SK-N-SH treated with all-trans-retinoic acid at 6 μM for 48 hours (cell line): ENCODE measurements at regions not wholly inside any gene's neighbourhood (a gene's known extent, or its start where the extent isn't known, plus 50 kb on each side); places are given as distances from the start of the nearest gene placed in this dataset.

Source experiments
- ATAC-seq: fragments of 200-7000 bp; cut with Tn5 transposase; 3 replicates; pipeline ENCODE4 v1.9.1; 2020; ENCODE audit warnings: mild to moderate bottlenecking, moderate library complexity
- ARNTL ChIP-seq: fragments of 450-650 bp; formaldehyde crosslinking; IDR thresholded peaks from 2 replicates; pipeline ENCODE4 v1.5.0; 2020; ENCODE audit warnings: low read depth, mild to moderate bottlenecking, moderate library complexity, borderline replicate concordance
- BACH2 ChIP-seq: fragments of 250-450 bp; sonication (Bioruptor Pico); IDR thresholded peaks from 2 replicates; pipeline ENCODE4 v1.9.0; 2021; ENCODE audit warnings: mild to moderate bottlenecking, borderline replicate concordance
- ESRRG ChIP-seq: fragments of 250-450 bp; sonication (Bioruptor Pico); IDR thresholded peaks from 2 replicates; pipeline ENCODE4 v1.6.1; 2021; ENCODE audit warnings: mild to moderate bottlenecking
- OSR1 ChIP-seq: fragments of 250-450 bp; sonication (Bioruptor Pico); IDR thresholded peaks from 2 replicates; pipeline ENCODE4 v1.8.0; 2022; ENCODE audit warnings: moderate library complexity, mild to moderate bottlenecking, inconsistent platforms
- PPARA ChIP-seq: fragments of 250-450 bp; sonication (Bioruptor Pico); IDR thresholded peaks from 2 replicates; pipeline ENCODE4 v1.5.0; 2020; ENCODE audit warnings: mild to moderate bottlenecking, borderline replicate concordance
- RARB ChIP-seq: fragments of 250-450 bp; sonication (Bioruptor Pico); IDR thresholded peaks from 2 replicates; pipeline ENCODE4 v1.8.0; 2021; ENCODE audit warnings: mild to moderate bottlenecking, moderate library complexity
- SNAI2 ChIP-seq: fragments of 250-450 bp; sonication (Bioruptor Pico); IDR thresholded peaks from 2 replicates; pipeline ENCODE4 v1.5.0; 2020; ENCODE audit warnings: mild to moderate bottlenecking, moderate library complexity
- TCF4 ChIP-seq: fragments of 250-450 bp; sonication (Bioruptor Pico); IDR thresholded peaks from 2 replicates; pipeline ENCODE4 v1.8.0; 2021; ENCODE audit warnings: mild to moderate bottlenecking, moderate library complexity, borderline replicate concordance
- TOX ChIP-seq: fragments of 250-450 bp; sonication (Bioruptor Pico); IDR thresholded peaks from 2 replicates; pipeline ENCODE4 v1.8.0; 2021; ENCODE audit warnings: mild to moderate bottlenecking, moderate library complexity, borderline replicate concordance
- ZFP3 ChIP-seq: fragments of 250-450 bp; sonication (Bioruptor Pico); IDR thresholded peaks from 2 replicates; pipeline ENCODE4 v1.5.0; 2020; ENCODE audit warnings: mild to moderate bottlenecking, moderate library complexity
- ZFP30 ChIP-seq: fragments of 450-650 bp; formaldehyde crosslinking; IDR thresholded peaks from 2 replicates; pipeline ENCODE4 v1.5.0; 2022; ENCODE audit warnings: mild to moderate bottlenecking, moderate library complexity
- ZNF70 ChIP-seq: fragments of 450-650 bp; formaldehyde crosslinking; IDR thresholded peaks from 2 replicates; pipeline ENCODE4 v1.5.0; 2020; ENCODE audit warnings: mild to moderate bottlenecking, moderate library complexity
- ZNF8 ChIP-seq: fragments of 450-650 bp; formaldehyde crosslinking; IDR thresholded peaks from 2 replicates; pipeline ENCODE4 v1.5.0; 2020; ENCODE audit warnings: mild to moderate bottlenecking, moderate library complexity
- TF ChIP-seq, protein P1 (sequence below): fragments of 250-450 bp; sonication (Bioruptor Pico); IDR thresholded peaks from 2 replicates; pipeline ENCODE4 v1.5.0; 2020; ENCODE audit warnings: mild to moderate bottlenecking, moderate library complexity
- TF ChIP-seq, protein P2 (sequence below): fragments of 250-450 bp; sonication (Bioruptor Pico); IDR thresholded peaks from 2 replicates; pipeline ENCODE4 v1.8.0; 2020; ENCODE audit warnings: mild to moderate bottlenecking, moderate library complexity, borderline replicate concordance
- TF ChIP-seq, protein P3 (sequence below): fragments of 250-450 bp; sonication (Bioruptor Pico); IDR thresholded peaks from 2 replicates; pipeline ENCODE4 v1.5.1; 2021; ENCODE audit warnings: mild to moderate bottlenecking, moderate library complexity
- TF ChIP-seq, protein P4 (sequence below): fragments of 250-450 bp; sonication (Bioruptor Pico); IDR thresholded peaks from 2 replicates; pipeline ENCODE4 v1.5.1; 2020; ENCODE audit warnings: low read depth, mild to moderate bottlenecking, moderate library complexity

DNA sequence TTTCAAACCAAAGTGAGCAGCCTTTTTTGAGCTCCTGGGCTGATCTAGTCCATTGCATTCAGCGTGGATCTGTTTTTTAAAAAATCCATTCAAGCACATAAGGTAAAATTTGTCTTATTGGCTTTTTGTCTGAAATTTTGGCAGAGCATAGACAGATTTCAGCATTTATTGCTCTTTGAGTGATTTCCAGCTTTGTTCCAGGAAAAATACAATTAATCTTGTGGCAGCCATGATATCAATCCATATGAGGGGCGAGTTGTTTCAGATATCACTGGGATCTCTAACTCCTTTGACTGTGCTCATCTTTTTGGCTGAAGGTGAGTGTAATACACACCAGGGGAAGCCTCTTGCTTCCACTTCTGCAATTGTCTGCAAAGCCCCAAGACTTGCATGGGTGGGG is 523.9 kb downstream of the SLC4A3 start (continued):
- TF ChIP-seq, protein P1, sequence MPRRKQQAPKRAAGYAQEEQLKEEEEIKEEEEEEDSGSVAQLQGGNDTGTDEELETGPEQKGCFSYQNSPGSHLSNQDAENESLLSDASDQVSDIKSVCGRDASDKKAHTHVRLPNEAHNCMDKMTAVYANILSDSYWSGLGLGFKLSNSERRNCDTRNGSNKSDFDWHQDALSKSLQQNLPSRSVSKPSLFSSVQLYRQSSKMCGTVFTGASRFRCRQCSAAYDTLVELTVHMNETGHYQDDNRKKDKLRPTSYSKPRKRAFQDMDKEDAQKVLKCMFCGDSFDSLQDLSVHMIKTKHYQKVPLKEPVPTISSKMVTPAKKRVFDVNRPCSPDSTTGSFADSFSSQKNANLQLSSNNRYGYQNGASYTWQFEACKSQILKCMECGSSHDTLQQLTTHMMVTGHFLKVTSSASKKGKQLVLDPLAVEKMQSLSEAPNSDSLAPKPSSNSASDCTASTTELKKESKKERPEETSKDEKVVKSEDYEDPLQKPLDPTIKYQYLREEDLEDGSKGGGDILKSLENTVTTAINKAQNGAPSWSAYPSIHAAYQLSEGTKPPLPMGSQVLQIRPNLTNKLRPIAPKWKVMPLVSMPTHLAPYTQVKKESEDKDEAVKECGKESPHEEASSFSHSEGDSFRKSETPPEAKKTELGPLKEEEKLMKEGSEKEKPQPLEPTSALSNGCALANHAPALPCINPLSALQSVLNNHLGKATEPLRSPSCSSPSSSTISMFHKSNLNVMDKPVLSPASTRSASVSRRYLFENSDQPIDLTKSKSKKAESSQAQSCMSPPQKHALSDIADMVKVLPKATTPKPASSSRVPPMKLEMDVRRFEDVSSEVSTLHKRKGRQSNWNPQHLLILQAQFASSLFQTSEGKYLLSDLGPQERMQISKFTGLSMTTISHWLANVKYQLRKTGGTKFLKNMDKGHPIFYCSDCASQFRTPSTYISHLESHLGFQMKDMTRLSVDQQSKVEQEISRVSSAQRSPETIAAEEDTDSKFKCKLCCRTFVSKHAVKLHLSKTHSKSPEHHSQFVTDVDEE (CRISPR knock-in tag), result no peak

DNA sequence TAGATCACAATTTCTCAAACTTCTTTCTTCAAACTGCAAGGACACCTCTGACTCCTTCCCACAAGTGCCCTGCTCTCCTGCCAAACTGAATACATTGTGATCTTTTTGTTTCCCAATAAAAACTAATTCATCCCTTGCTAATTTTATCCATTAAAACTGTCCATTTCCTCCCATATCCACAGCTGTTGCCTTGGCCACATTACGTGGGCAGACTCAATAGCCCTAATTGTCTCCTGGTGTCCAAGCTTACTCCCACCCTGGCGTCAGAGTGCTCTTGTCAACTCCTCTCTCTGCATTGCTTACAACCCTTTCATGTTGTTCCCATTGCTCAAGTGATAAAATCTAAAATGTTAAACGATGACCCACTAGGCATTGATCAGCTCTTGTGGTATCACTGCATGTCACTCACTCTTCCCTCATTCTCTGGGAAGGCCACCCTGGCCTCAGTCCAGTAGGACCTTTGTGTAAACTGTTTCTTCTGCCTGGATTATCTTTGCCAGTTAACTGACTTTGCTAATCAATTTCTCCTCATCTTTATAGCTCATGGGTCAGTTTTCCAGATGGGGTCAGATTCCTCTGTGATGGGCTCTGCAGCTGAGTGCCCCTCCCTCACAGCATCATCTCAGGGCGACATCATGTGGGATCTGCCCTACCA is 525.0 kb downstream of the SLC4A3 start:
- ATAC-seq, result no peak
- TF ChIP-seq SNAI2 (CRISPR knock-in tag) (no peak), TOX (CRISPR knock-in tag) (no peak), ARNTL (no peak), ZFP30 (CRISPR knock-in tag) (no peak), BACH2 (no peak), OSR1 (CRISPR knock-in tag) (no peak), PPARA (CRISPR knock-in tag) (no peak)
- TF ChIP-seq, protein P2, sequence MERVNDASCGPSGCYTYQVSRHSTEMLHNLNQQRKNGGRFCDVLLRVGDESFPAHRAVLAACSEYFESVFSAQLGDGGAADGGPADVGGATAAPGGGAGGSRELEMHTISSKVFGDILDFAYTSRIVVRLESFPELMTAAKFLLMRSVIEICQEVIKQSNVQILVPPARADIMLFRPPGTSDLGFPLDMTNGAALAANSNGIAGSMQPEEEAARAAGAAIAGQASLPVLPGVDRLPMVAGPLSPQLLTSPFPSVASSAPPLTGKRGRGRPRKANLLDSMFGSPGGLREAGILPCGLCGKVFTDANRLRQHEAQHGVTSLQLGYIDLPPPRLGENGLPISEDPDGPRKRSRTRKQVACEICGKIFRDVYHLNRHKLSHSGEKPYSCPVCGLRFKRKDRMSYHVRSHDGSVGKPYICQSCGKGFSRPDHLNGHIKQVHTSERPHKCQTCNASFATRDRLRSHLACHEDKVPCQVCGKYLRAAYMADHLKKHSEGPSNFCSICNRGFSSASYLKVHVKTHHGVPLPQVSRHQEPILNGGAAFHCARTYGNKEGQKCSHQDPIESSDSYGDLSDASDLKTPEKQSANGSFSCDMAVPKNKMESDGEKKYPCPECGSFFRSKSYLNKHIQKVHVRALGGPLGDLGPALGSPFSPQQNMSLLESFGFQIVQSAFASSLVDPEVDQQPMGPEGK (CRISPR knock-in tag), result no peak

DNA sequence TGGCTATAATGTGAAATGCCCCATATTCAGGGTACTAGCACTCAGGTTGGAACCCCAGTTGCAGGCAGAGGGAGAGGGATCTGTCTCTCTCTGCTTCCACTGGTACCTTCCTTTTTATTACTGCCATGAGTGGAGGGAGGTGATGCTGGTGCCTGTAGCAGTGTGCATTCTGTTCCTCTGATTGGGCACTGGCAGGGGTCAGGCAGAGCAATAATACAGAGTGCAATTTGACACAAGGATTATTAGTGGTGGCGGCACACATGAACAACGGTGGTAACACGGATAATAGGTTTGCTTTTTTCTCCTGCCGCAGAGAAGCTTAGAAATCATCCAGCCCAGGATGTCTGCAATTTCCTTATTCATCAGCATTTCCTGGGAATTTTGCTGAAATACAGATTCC is 525.7 kb downstream of the SLC4A3 start:
- TF ChIP-seq ZNF70 (no peak), PPARA (CRISPR knock-in tag) (no peak), SNAI2 (CRISPR knock-in tag) (no peak), RARB (CRISPR knock-in tag) (no peak), ZNF8 (CRISPR knock-in tag) (no peak), ESRRG (no peak), ARNTL (no peak), TOX (CRISPR knock-in tag) (no peak)
- TF ChIP-seq, protein P3, sequence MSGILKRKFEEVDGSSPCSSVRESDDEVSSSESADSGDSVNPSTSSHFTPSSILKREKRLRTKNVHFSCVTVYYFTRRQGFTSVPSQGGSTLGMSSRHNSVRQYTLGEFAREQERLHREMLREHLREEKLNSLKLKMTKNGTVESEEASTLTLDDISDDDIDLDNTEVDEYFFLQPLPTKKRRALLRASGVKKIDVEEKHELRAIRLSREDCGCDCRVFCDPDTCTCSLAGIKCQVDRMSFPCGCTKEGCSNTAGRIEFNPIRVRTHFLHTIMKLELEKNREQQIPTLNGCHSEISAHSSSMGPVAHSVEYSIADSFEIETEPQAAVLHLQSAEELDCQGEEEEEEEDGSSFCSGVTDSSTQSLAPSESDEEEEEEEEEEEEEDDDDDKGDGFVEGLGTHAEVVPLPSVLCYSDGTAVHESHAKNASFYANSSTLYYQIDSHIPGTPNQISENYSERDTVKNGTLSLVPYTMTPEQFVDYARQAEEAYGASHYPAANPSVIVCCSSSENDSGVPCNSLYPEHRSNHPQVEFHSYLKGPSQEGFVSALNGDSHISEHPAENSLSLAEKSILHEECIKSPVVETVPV (CRISPR knock-in tag), result no peak
- TF ChIP-seq, protein P4, sequence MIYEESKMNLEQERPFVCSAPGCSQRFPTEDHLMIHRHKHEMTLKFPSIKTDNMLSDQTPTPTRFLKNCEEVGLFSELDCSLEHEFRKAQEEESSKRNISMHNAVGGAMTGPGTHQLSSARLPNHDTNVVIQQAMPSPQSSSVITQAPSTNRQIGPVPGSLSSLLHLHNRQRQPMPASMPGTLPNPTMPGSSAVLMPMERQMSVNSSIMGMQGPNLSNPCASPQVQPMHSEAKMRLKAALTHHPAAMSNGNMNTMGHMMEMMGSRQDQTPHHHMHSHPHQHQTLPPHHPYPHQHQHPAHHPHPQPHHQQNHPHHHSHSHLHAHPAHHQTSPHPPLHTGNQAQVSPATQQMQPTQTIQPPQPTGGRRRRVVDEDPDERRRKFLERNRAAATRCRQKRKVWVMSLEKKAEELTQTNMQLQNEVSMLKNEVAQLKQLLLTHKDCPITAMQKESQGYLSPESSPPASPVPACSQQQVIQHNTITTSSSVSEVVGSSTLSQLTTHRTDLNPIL (CRISPR knock-in tag), result no peak
- no peak for ATAC-seq

DNA sequence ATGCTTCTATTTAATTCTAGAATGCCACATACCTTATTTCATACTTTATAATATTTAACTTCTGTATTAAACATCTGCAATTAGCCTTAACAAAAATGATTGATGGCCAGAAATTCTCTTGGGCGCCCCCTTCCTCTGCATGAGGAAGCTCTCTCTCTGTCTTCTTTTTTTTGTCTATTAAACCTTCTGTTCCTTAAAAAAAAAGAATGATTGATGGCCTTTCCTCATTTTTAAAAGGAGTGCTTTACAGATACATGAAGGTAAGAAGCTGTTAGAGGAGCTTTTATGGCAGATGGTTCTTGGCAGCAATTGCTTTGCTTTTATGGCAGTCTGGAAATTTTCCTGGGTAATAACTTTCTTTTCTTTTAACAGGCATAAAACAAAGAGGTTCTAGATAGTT is 526.9 kb downstream of the SLC4A3 start:
- no peak for TF ChIP-seq ZNF8 (CRISPR knock-in tag)
- no peak for TF ChIP-seq ZFP30 (CRISPR knock-in tag)
- no peak for TF ChIP-seq RARB (CRISPR knock-in tag)
- no peak for TF ChIP-seq TCF4
- TF ChIP-seq SNAI2 (CRISPR knock-in tag), result no peak
- no peak for ATAC-seq

DNA sequence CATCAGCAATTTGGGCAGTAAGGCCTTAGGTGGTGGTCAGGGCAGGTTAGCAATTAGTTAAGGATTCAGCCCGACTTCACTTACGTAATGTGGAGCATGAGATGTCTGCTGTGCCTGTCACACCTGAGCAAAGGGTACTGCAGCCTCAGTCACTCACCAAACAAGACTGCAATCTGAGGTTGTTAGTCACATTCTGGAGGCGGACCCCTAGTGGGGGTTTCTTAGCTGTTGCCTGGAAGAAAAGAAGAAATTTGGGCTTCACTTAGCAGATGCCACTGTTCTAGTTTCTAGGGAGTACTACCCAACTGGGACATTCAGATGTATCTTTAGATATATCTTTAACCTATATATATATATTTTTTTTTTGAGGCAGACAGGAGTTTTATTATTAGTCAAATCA is 529.9 kb downstream of the SLC4A3 start:
- no peak for ATAC-seq
- TF ChIP-seq ZNF8 (CRISPR knock-in tag) (no peak), ZFP30 (CRISPR knock-in tag) (no peak), BACH2 (no peak), ZNF70 (no peak), ZFP3 (CRISPR knock-in tag) (no peak), SNAI2 (CRISPR knock-in tag) (no peak)

DNA sequence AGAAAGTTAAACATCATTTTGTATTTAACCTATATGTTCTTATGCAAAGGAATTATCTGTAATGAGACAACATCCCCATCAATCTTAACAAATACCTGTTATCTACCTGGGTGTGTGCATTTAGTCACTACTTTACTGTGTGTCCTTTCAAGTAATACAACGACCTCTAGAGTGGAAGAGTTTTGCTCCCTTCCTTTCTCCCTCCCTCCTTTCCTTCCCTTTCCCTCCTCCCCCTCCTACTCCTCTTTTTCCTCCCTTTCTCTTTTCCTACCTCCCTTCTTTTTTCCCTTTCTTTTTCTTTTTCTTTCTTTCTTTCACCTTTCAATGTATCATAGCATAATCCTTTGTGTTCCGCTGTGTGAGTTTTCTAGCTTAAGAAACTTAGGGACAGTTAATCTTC is 532.3 kb downstream of the SLC4A3 start:
- TF ChIP-seq, protein P3 (CRISPR knock-in tag), result no peak

More for the DNA sequence above, 532.3 kb downstream of the SLC4A3 start:
- ATAC-seq, result no peak
